PC-9 (cell line): ENCODE measurements at regions not wholly inside any gene's neighbourhood (a gene's known extent, or its start where the extent isn't known, plus 50 kb on each side); places are given as distances from the start of the nearest gene placed in this dataset.

Source experiments
- BruUV-seq: library from RNA; stranded (reverse); fragments of 400-500 nt; replicated peaks from 2 replicates; lab custom pipeline; 2021; lab: Mats Ljungman, UMichigan
- CTCF ChIA-PET: fragments of 300-600 bp; sonication (Branson Sonifier 250); formaldehyde crosslinking; loops from one replicate; lab custom pipeline; 2022; ENCODE audit warnings: antibody characterized with exemption; lab: Charles Lee
- POLR2A ChIA-PET: fragments of 300-600 bp; sonication (Branson Sonifier 250); formaldehyde crosslinking; loops from one replicate; lab custom pipeline; 2022; ENCODE audit warnings: antibody characterized with exemption; ENCODE audit not compliant: unreplicated experiment; lab: Charles Lee
- DNase-seq, 2 experiments: peaks; one replicate each; pipeline versions ENCODE4 v3.0.0 to v3.0.0-alpha.2; 2015 to 2022; ENCODE audit warnings: mixed read lengths in 1 of 2
- H2AFZ ChIP-seq: fragments of 200-600 bp; sonication (generic); 2 replicates; pipeline ENCODE4 v1.8.1; 2017; ENCODE audit warnings: antibody characterized with exemption
- H3F3A ChIP-seq: fragments of 200-600 bp; sonication (generic); 2 replicates; pipeline ENCODE4 v1.8.1; 2017; ENCODE audit warnings: antibody characterized with exemption, mild to moderate bottlenecking, low read depth; ENCODE audit not compliant: insufficient read depth
- H3K27ac ChIP-seq: fragments of 200-600 bp; sonication (generic); 2 replicates; pipeline ENCODE4 v1.6.1; 2016; ENCODE audit warnings: mixed run types
- H3K27me3 ChIP-seq: fragments of 200-600 bp; sonication (generic); 2 replicates; pipeline ENCODE4 v1.6.1; 2016; ENCODE audit warnings: low read depth, mixed run types; ENCODE audit not compliant: insufficient read depth
- H3K36me3 ChIP-seq: fragments of 200-600 bp; sonication (generic); 2 replicates; pipeline ENCODE4 v1.6.1; 2016; ENCODE audit warnings: low read depth, mixed run types
- H3K4me1 ChIP-seq: fragments of 200-600 bp; sonication (generic); replicated peaks from 2 replicates; pipeline ENCODE4 v1.6.1; 2016; ENCODE audit warnings: mixed run types; ENCODE audit not compliant: insufficient read depth
- H3K4me2 ChIP-seq: fragments of 200-600 bp; sonication (generic); 2 replicates; pipeline ENCODE4 v1.6.1; 2017; ENCODE audit warnings: mixed run types
- H3K4me3 ChIP-seq: fragments of 200-600 bp; sonication (generic); 2 replicates; pipeline ENCODE4 v1.6.1; 2016; ENCODE audit warnings: mixed run types
- H3K79me2 ChIP-seq: fragments of 200-600 bp; sonication (generic); 2 replicates; pipeline ENCODE4 v1.6.1; 2017; ENCODE audit warnings: low read depth, mixed run types
- H3K9me2 ChIP-seq: fragments of 200-600 bp; sonication (generic); 2 replicates; pipeline ENCODE4 v1.8.1; 2017; ENCODE audit warnings: mild to moderate bottlenecking; ENCODE audit not compliant: insufficient read depth
- H3K9me3 ChIP-seq: fragments of 200-600 bp; sonication (generic); 2 replicates; pipeline ENCODE4 v1.8.1; 2016; ENCODE audit warnings: low read depth; ENCODE audit not compliant: insufficient read depth
- H4K20me1 ChIP-seq: fragments of 200-600 bp; sonication (generic); 2 replicates; pipeline ENCODE4 v1.8.1; 2017; ENCODE audit not compliant: insufficient read depth
- CTCF ChIP-seq: fragments of 200-600 bp; sonication (generic); conservative IDR thresholded peaks from 2 replicates; pipeline ENCODE4 v1.6.1; 2017; ENCODE audit warnings: mixed run types, antibody characterized with exemption, mild to moderate bottlenecking, moderate library complexity
- EZH2 ChIP-seq: fragments of 200-600 bp; sonication (generic); IDR thresholded peaks from 2 replicates; pipeline ENCODE4 v1.8.0; 2017; ENCODE audit warnings: antibody characterized with exemption, low read depth
- intact Hi-C: fragments of 100-400 bp; cut with micrococcal nuclease; formaldehyde crosslinking; loops from one replicate; pipeline ENCODE4 v1.10.0; 2022; ENCODE audit not compliant: unreplicated experiment

- Histone ChIP-seq H3K79me2 (no peaks in the 10 kb centered on the region), H4K20me1 (no peaks in the 10 kb centered on the region), H3K4me2 (no peak overlapping the region), H3K9me3 (no peaks in the 10 kb centered on the region), H3K27me3 (no peaks in the 10 kb centered on the region), H3K4me3 (no peak overlapping the region), H3K27ac (no peak overlapping the region), H3K4me1 (no peaks in the 10 kb centered on the region), H3K36me3 (no peaks in the 10 kb centered on the region), H2AFZ (no peak overlapping the region), H3F3A (no peaks in the 10 kb centered on the region), H3K9me2 (no peaks in the 10 kb centered on the region)
- TF ChIP-seq EZH2 (no peak), CTCF (no peak)
- BruUV-seq: no TSS peak
- ChIA-PET POLR2A (no interaction called here), CTCF (no interaction called here)
- intact Hi-C loops: no loop called here
- DNase-seq: no peak
Measured at GRCh38 chr4:67342291-67342690, 203.0 kb downstream of the CENPC start.

- no peaks in the 10 kb centered on the region for H3K4me1 ChIP-seq
- no peak overlapping the region for H3K4me3 ChIP-seq
- no peak overlapping the region for H2AFZ ChIP-seq
- no peaks in the 10 kb centered on the region for H3F3A ChIP-seq
- H3K9me3 ChIP-seq: no peaks in the 10 kb centered on the region
- intact Hi-C loops: no loop called here
- ChIA-PET POLR2A (no interaction called here), CTCF (no interaction called here)
- H3K27ac ChIP-seq: no peak overlapping the region
- H3K36me3 ChIP-seq: no peaks in the 10 kb centered on the region
- H3K4me2 ChIP-seq: no peak overlapping the region
- no peaks in the 10 kb centered on the region for H3K79me2 ChIP-seq
- H3K27me3 ChIP-seq: no peaks in the 10 kb centered on the region
- BruUV-seq: no TSS peak
- H4K20me1 ChIP-seq: no peaks in the 10 kb centered on the region
- H3K9me2 ChIP-seq: no peaks in the 10 kb centered on the region
- DNase-seq: no peak
- TF ChIP-seq CTCF (no peak), EZH2 (no peak)
Measured at GRCh38 chr4:67333664-67334063, 211.6 kb downstream of the CENPC start.

- H3K4me1 ChIP-seq: no peaks in the 10 kb centered on the region
- no peak for TF ChIP-seq EZH2
- peak; percentile 52 for TF ChIP-seq CTCF
- H3K27me3 ChIP-seq: no peaks in the 10 kb centered on the region
- no peak overlapping the region for H2AFZ ChIP-seq
- DNase-seq: no peak
- no peaks in the 10 kb centered on the region for H3K36me3 ChIP-seq
- no peak overlapping the region for H3K27ac ChIP-seq
- no peaks in the 10 kb centered on the region for H3K79me2 ChIP-seq
- intact Hi-C loops: no loop called here
- ChIA-PET CTCF (no interaction called here), POLR2A (no interaction called here)
- no peaks in the 10 kb centered on the region for H4K20me1 ChIP-seq
- BruUV-seq: no TSS peak
- H3F3A ChIP-seq: no peaks in the 10 kb centered on the region
- H3K9me3 ChIP-seq: no peaks in the 10 kb centered on the region
- no peak overlapping the region for H3K4me2 ChIP-seq
- no peak overlapping the region for H3K4me3 ChIP-seq
- no peaks in the 10 kb centered on the region for H3K9me2 ChIP-seq
Measured at GRCh38 chr4:67332627-67333026, 212.7 kb downstream of the CENPC start.
